Right cardiac atrium (tissue), 5 donors: ENCODE measurements at regions not wholly inside any gene's neighbourhood (a gene's known extent, or its start where the extent isn't known, plus 50 kb on each side); places are given as distances from the start of the nearest gene placed in this dataset.

Source experiments
- ATAC-seq, 2 donors: fragments of 200-7000 bp; cut with Tn5 transposase; one replicate each; pipeline versions ENCODE4 v1.8.0 to v1.9.1; 2020; ENCODE audit warnings: moderate library complexity in 2 of 2, mild to moderate bottlenecking in 1 of 2
- DNase-seq, 3 donors: peaks; one replicate each; pipeline ENCODE4 v3.0.0-alpha.2; 2020
- H3K27ac ChIP-seq: one replicate; pipeline ENCODE4 v1.5.1; 2013; ENCODE audit warnings: mild to moderate bottlenecking, low read length, control low read depth, moderate library complexity
- H3K27me3 ChIP-seq: one replicate; pipeline ENCODE4 v1.6.1; 2013; ENCODE audit not compliant: control insufficient read depth, insufficient read depth
- H3K4me1 ChIP-seq: one replicate; pipeline ENCODE4 v1.6.1; 2013; ENCODE audit warnings: low read length; ENCODE audit not compliant: control insufficient read depth, insufficient read depth
- H3K4me3 ChIP-seq: one replicate; pipeline ENCODE4 v1.5.1; 2013; ENCODE audit warnings: low read length, control low read depth
- H3K9me3 ChIP-seq: one replicate; pipeline ENCODE4 v1.6.1; 2013; ENCODE audit warnings: low read length; ENCODE audit not compliant: control insufficient read depth
- WGBS: extraction: QIAGEN DNeasy Blood & Tissue Kit; methylation state at CpG from one replicate; pipeline ENCODE4 v1.1.7; 2013; 5-methylcytosine and 5-hydroxymethylcytosine counted together
- intact Hi-C, 4 donors: fragments of 100-400 bp; cut with DNase I; formaldehyde crosslinking; loops; one replicate each; pipeline versions ENCODE4 v1.11.0 to v1.14.0; 2022 to 2023
- donor health status: healthy with polysubstance abuse.
- donor health status: DM: no; HTN: yes; CAD: no.
- donor health status: DM: no; HTN: no; CAD: no.
- donor health status: DM: no; HTN: yes; CAD: no; lungs with severe emphysema.
- donor health status: DM: yes; HTN: yes; CAD: no.

- DNase-seq (no peak), ATAC-seq (no peak)
- Histone ChIP-seq H3K27me3 (no peaks in the 10 kb centered on the region), H3K27ac (no peak overlapping the region), H3K9me3 (no peaks in the 10 kb centered on the region), H3K4me3 (no peak overlapping the region), H3K4me1 (peaks cover 1% of the 10 kb centered on the region)
- intact Hi-C loops, result no loop called here
- WGBS, result 63% methylated on average over 9 of the region's 9 CpGs
These were observed 429.8 kb downstream of the BCOR start for GRCh38 chrX:39667736-39668482.

- 94% methylated on average over 7 of the region's 7 CpGs for WGBS
- Histone ChIP-seq H3K27me3 (no peaks in the 10 kb centered on the region), H3K9me3 (no peaks in the 10 kb centered on the region), H3K27ac (no peak overlapping the region), H3K4me3 (no peak overlapping the region), H3K4me1 (peaks cover 1% of the 10 kb centered on the region)
- DNase-seq (no peak), ATAC-seq (no peak)
- intact Hi-C loops, result no loop called here
These were observed 428.1 kb downstream of the BCOR start for GRCh38 chrX:39669668-39670067.

GRCh38 chrX:39670281-39670680 lies 427.5 kb downstream of the BCOR start:
- Histone ChIP-seq H3K27me3 (no peaks in the 10 kb centered on the region), H3K4me1 (peaks cover 4% of the 10 kb centered on the region), H3K4me3 (no peak overlapping the region), H3K9me3 (no peaks in the 10 kb centered on the region), H3K27ac (no peak overlapping the region)
- intact Hi-C loops, result no loop called here
- 89% methylated on average over 5 of the region's 5 CpGs for WGBS
- DNase-seq, result no peak
- ATAC-seq, result no peak

GRCh38 chrX:39672405-39672804 lies 425.4 kb downstream of the BCOR start:
- Histone ChIP-seq H3K4me3 (no peak overlapping the region), H3K9me3 (no peaks in the 10 kb centered on the region), H3K27ac (no peak overlapping the region), H3K27me3 (no peaks in the 10 kb centered on the region), H3K4me1 (peaks cover 4% of the 10 kb centered on the region)
- intact Hi-C loops, result no loop called here
- DNase-seq (no peak), ATAC-seq (no peak)
- 98% methylated on average over 2 of the region's 2 CpGs for WGBS

- no peak overlapping the region for H3K4me3 ChIP-seq
- H3K9me3 ChIP-seq, result no peaks in the 10 kb centered on the region
- no peak for DNase-seq
- no peaks in the 10 kb centered on the region for H3K27me3 ChIP-seq
- intact Hi-C loops, result no loop called here
- peaks cover 3% of the 10 kb centered on the region for H3K4me1 ChIP-seq
- no peak overlapping the region for H3K27ac ChIP-seq
- ATAC-seq, result no peak
- WGBS, result 84% methylated on average over 5 of the region's 5 CpGs
These were observed 423.1 kb downstream of the BCOR start for GRCh38 chrX:39674490-39675161.

GRCh38 chrX:39675162-39675553 lies 422.6 kb downstream of the BCOR start:
- ATAC-seq, result no peak
- no peak for DNase-seq
- H3K4me3 ChIP-seq, result no peak overlapping the region
- no peak overlapping the region for H3K27ac ChIP-seq
- intact Hi-C loops, result no loop called here
- WGBS, result 77% methylated on average over 6 of the region's 6 CpGs
- H3K4me1 ChIP-seq, result peaks cover 3% of the 10 kb centered on the region
- H3K9me3 ChIP-seq, result no peaks in the 10 kb centered on the region
- H3K27me3 ChIP-seq, result no peaks in the 10 kb centered on the region

GRCh38 chrX:39675619-39676018 lies 422.1 kb downstream of the BCOR start:
- WGBS, result 38% methylated on average over 2 of the region's 2 CpGs
- DNase-seq, result peak; percentile 81 to 86 (median 82)

GRCh38 chrX:39676434-39676833 lies 421.3 kb downstream of the BCOR start:
- intact Hi-C loops, result no loop called here
- no peaks in the 10 kb centered on the region for H3K9me3 ChIP-seq
- H3K27ac ChIP-seq, result no peak overlapping the region
- DNase-seq (no peak), ATAC-seq (no peak)
- peaks cover 3% of the 10 kb centered on the region for H3K4me1 ChIP-seq
- H3K27me3 ChIP-seq, result no peaks in the 10 kb centered on the region
- 89% methylated on average over 3 of the region's 3 CpGs for WGBS
- H3K4me3 ChIP-seq, result no peak overlapping the region

More at GRCh38 chrX:39675619-39676018, 422.1 kb downstream of the BCOR start:
- H3K4me1 ChIP-seq, result peaks cover 3% of the 10 kb centered on the region
- intact Hi-C loops, result no loop called here
- no peak overlapping the region for H3K27ac ChIP-seq
- no peak overlapping the region for H3K4me3 ChIP-seq
- no peaks in the 10 kb centered on the region for H3K9me3 ChIP-seq
- H3K27me3 ChIP-seq, result no peaks in the 10 kb centered on the region
- ATAC-seq, result peak; percentile 69 to 75

GRCh38 chrX:39677585-39677977 lies 420.2 kb downstream of the BCOR start:
- 59% methylated on average over 3 of the region's 3 CpGs for WGBS
- Histone ChIP-seq H3K4me3 (no peak overlapping the region), H3K4me1 (peaks cover 3% of the 10 kb centered on the region), H3K9me3 (no peaks in the 10 kb centered on the region), H3K27ac (no peak overlapping the region), H3K27me3 (no peaks in the 10 kb centered on the region)
- intact Hi-C loops, result no loop called here
- no peak for ATAC-seq
- DNase-seq, result no peak

- 70% methylated on average over 19 of the region's 19 CpGs for WGBS
- intact Hi-C loops, result no loop called here
- DNase-seq, result peak; percentile 40 to 69 (median 65)
These were observed 419.6 kb downstream of the BCOR start for GRCh38 chrX:39677978-39678791.

GRCh38 chrX:39678914-39679313 lies 418.8 kb downstream of the BCOR start:
- H3K9me3 ChIP-seq, result no peaks in the 10 kb centered on the region
- H3K27ac ChIP-seq, result no peak overlapping the region
- DNase-seq, result no peak
- H3K4me3 ChIP-seq, result no peak overlapping the region
- no peak for ATAC-seq
- 81% methylated on average over 4 of the region's 4 CpGs for WGBS
- peaks cover 3% of the 10 kb centered on the region for H3K4me1 ChIP-seq
- intact Hi-C loops, result no loop called here
- no peaks in the 10 kb centered on the region for H3K27me3 ChIP-seq

More at GRCh38 chrX:39677978-39678791, 419.6 kb downstream of the BCOR start:
- Histone ChIP-seq H3K9me3 (no peaks in the 10 kb centered on the region), H3K27ac (no peak overlapping the region), H3K4me3 (no peak overlapping the region), H3K4me1 (peaks cover 3% of the 10 kb centered on the region), H3K27me3 (no peaks in the 10 kb centered on the region)
- ATAC-seq, result peak; percentile 49 to 53
